CD4-positive, alpha-beta T cell (primary cell): ENCODE measurements at regions not wholly inside any gene's neighbourhood (a gene's known extent, or its start where the extent isn't known, plus 50 kb on each side); places are given as distances from the start of the nearest gene placed in this dataset.

ENCODE experiments used
- ATAC-seq: fragments of 200-7000 bp; cut with Tn5 transposase; one replicate; pipeline ENCODE4 v1.10.0; 2022; ENCODE audit warnings: mild to moderate bottlenecking; ENCODE audit not compliant: poor library complexity
- CTCF ChIA-PET: fragments of 350-600 bp; sonication (Branson Sonifier 250); formaldehyde crosslinking; loops from one replicate; lab custom pipeline; 2021; ENCODE audit warnings: antibody characterized with exemption, inconsistent platforms; lab: Charles Lee
- POLR2A ChIA-PET: fragments of 350-600 bp; sonication (Branson Sonifier 250); formaldehyde crosslinking; loops from one replicate; lab custom pipeline; 2021; ENCODE audit warnings: antibody characterized with exemption, inconsistent platforms; lab: Charles Lee
- DNase-seq, 14 experiments: peaks; one replicate each; pipeline ENCODE4 v3.0.0-alpha.2; 2013 to 2020; ENCODE audit warnings: mixed read lengths in 2 of 14
- H3K27ac ChIP-seq, 2 donors: one replicate each; pipeline versions ENCODE4 v1.5.1 to v1.7.0; 2013; ENCODE audit warnings: low read length in 2 of 2, low read depth in 1 of 2, mild to moderate bottlenecking in 1 of 2
- H3K27me3 ChIP-seq, 2 experiments: 1 replicate in 1 of 2; 2 replicates in 1 of 2; pipeline versions ENCODE4 v1.6.1 to v1.7.0; 2013; ENCODE audit warnings: low read length in 2 of 2, control low read depth in 1 of 2, mild to moderate bottlenecking in 1 of 2, moderate library complexity in 1 of 2; ENCODE audit not compliant: insufficient read depth in 2 of 2, control insufficient read depth in 1 of 2
- H3K36me3 ChIP-seq: one replicate; pipeline ENCODE4 v1.6.1; 2013; ENCODE audit warnings: low read length, control low read depth; ENCODE audit not compliant: insufficient read depth
- H3K4me1 ChIP-seq: one replicate; pipeline ENCODE4 v1.6.1; 2013; ENCODE audit warnings: low read length, control low read depth; ENCODE audit not compliant: insufficient read depth
- H3K4me3 ChIP-seq: one replicate; pipeline ENCODE4 v1.5.1; 2013; ENCODE audit warnings: mild to moderate bottlenecking, low read length, moderate library complexity
- H3K9me3 ChIP-seq, 2 experiments: 1 replicate in 1 of 2; 2 replicates in 1 of 2; pipeline versions ENCODE4 v1.6.1 to v1.7.0; 2013; ENCODE audit warnings: low read length in 2 of 2, mild to moderate bottlenecking in 2 of 2, control low read depth in 1 of 2, moderate library complexity in 1 of 2; ENCODE audit not compliant: control insufficient read depth in 1 of 2, insufficient read depth in 1 of 2
- H3K27ac Mint-ChIP-seq: one replicate; pipeline ENCODE4 v1.8.0; 2020; ENCODE audit warnings: mixed read lengths
- H3K27me3 Mint-ChIP-seq: one replicate; pipeline ENCODE4 v1.8.0; 2021; ENCODE audit warnings: mixed read lengths
- H3K36me3 Mint-ChIP-seq: one replicate; pipeline ENCODE4 v1.8.0; 2021; ENCODE audit warnings: low read depth, mixed read lengths
- H3K4me1 Mint-ChIP-seq: one replicate; pipeline ENCODE4 v1.8.0; 2021; ENCODE audit warnings: low read depth, mixed read lengths
- H3K4me3 Mint-ChIP-seq: one replicate; pipeline ENCODE4 v1.8.0; 2020; ENCODE audit warnings: mild to moderate bottlenecking, mixed read lengths
- H3K9me3 Mint-ChIP-seq: one replicate; pipeline ENCODE4 v1.8.0; 2020; ENCODE audit warnings: mixed read lengths
- CTCF ChIP-seq: fragments of 200-600 bp; IDR thresholded peaks from one replicate; pipeline ENCODE4 v1.8.0; 2022; ENCODE audit warnings: antibody characterized with exemption, mild to moderate bottlenecking
- intact Hi-C, 2 experiments: fragments of 100-400 bp; cut with DNase I in 1 of 2; cut with micrococcal nuclease in 1 of 2; formaldehyde crosslinking; loops; one replicate each; pipeline versions ENCODE4 v1.15.1 to v1.9.0; 2023 to 2025; cut with DNase I, micrococcal nuclease

GRCh38 chr14:41378526-41378925 is 228.2 kb upstream of the LRFN5 start:
- DNase-seq (no peak), ATAC-seq (no peak)
- Mint-ChIP-seq H3K27me3 (no peaks in the 10 kb centered on the region), H3K4me1 (no peaks in the 10 kb centered on the region), H3K9me3 (no peaks in the 10 kb centered on the region), H3K4me3 (no peak overlapping the region), H3K27ac (no peak overlapping the region), H3K36me3 (no peaks in the 10 kb centered on the region)
- TF ChIP-seq CTCF = no peak
- H3K27me3 ChIP-seq = no peaks in the 10 kb centered on the region
- H3K4me1 ChIP-seq = no peaks in the 10 kb centered on the region
- intact Hi-C loops = no loop called here
- ChIA-PET POLR2A (no interaction called here), CTCF (no interaction called here)
- no peaks in the 10 kb centered on the region for H3K36me3 ChIP-seq
- H3K9me3 ChIP-seq = no peaks in the 10 kb centered on the region
- no peak overlapping the region for H3K27ac ChIP-seq
- no peak overlapping the region for H3K4me3 ChIP-seq

- H3K9me3 ChIP-seq = no peaks in the 10 kb centered on the region
- POLR2A ChIA-PET = no interaction called here
- CTCF ChIA-PET = interaction anchor here (0.7 kb wide), 1 partner anchor 9 kb away, joined by 3 read pairs; no protein-coding TSS in a partner anchor
Measured at GRCh38 chr14:41377932-41378331, 228.7 kb upstream of the LRFN5 start.

GRCh38 chr14:41374092-41374491 is 232.6 kb upstream of the LRFN5 start:
- Histone ChIP-seq H3K4me3 (no peak overlapping the region), H3K9me3 (no peaks in the 10 kb centered on the region), H3K27ac (no peak overlapping the region), H3K36me3 (no peaks in the 10 kb centered on the region), H3K4me1 (no peaks in the 10 kb centered on the region), H3K27me3 (no peaks in the 10 kb centered on the region)
- Mint-ChIP-seq H3K4me1 (no peaks in the 10 kb centered on the region), H3K27ac (no peak overlapping the region), H3K36me3 (no peaks in the 10 kb centered on the region), H3K4me3 (no peak overlapping the region), H3K9me3 (peaks cover 4% of the 10 kb centered on the region), H3K27me3 (no peaks in the 10 kb centered on the region)
- DNase-seq (no peak), ATAC-seq (no peak)
- TF ChIP-seq CTCF = no peak
- ChIA-PET CTCF (no interaction called here), POLR2A (no interaction called here)
- intact Hi-C loops = no loop called here

More at GRCh38 chr14:41377932-41378331, 228.7 kb upstream of the LRFN5 start:
- no peaks in the 10 kb centered on the region for H3K36me3 Mint-ChIP-seq
- no peak overlapping the region for H3K4me3 Mint-ChIP-seq
- Histone ChIP-seq H3K4me1 (no peaks in the 10 kb centered on the region), H3K36me3 (no peaks in the 10 kb centered on the region), H3K4me3 (no peak overlapping the region), H3K27ac (no peak overlapping the region), H3K27me3 (no peaks in the 10 kb centered on the region)
- H3K9me3 Mint-ChIP-seq = no peaks in the 10 kb centered on the region
- no peaks in the 10 kb centered on the region for H3K4me1 Mint-ChIP-seq
- no peak for TF ChIP-seq CTCF
- ATAC-seq = no peak
- no peak overlapping the region for H3K27ac Mint-ChIP-seq
- intact Hi-C loops = no loop called here
- DNase-seq = no peak
- H3K27me3 Mint-ChIP-seq = no peaks in the 10 kb centered on the region
